ENCODE measurements at regions not wholly inside any gene's neighbourhood (a gene's known extent, or its start where the extent isn't known, plus 50 kb on each side); places are given as distances from the start of the nearest gene placed in this dataset.

DNA sequence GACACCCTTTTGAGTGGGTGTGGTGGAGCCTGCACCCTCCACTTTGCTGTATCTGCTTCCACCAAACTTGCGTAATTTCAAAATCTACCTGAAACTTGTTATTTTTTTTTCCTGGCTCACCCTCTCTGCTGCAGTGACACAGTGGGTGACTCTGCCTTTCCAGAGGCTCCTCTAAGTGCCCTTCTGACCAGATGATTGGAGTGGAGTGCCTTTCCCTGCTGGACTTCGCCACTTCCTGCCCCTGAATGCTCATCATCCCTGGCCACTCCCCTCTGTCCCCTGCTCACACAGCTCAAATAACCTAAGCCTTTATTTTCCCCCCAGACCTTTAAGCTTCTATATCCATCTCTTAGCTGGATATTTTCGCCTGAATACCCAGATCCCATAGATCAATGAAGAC is 777.5 kb upstream of the ID2 start:
- TF ChIP-seq, protein P1, sequence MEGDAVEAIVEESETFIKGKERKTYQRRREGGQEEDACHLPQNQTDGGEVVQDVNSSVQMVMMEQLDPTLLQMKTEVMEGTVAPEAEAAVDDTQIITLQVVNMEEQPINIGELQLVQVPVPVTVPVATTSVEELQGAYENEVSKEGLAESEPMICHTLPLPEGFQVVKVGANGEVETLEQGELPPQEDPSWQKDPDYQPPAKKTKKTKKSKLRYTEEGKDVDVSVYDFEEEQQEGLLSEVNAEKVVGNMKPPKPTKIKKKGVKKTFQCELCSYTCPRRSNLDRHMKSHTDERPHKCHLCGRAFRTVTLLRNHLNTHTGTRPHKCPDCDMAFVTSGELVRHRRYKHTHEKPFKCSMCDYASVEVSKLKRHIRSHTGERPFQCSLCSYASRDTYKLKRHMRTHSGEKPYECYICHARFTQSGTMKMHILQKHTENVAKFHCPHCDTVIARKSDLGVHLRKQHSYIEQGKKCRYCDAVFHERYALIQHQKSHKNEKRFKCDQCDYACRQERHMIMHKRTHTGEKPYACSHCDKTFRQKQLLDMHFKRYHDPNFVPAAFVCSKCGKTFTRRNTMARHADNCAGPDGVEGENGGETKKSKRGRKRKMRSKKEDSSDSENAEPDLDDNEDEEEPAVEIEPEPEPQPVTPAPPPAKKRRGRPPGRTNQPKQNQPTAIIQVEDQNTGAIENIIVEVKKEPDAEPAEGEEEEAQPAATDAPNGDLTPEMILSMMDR (IDR thresholded peaks at IDR 0.05; ENCODE audit: low read depth, low read length, poor library complexity, severe bottlenecking) = no peak
- TF ChIP-seq EZH2phosphoT487 (IDR thresholded peaks at IDR 0.05; ENCODE audit: borderline replicate concordance, low read length) = no peak

All from DOHH2 (cell line).